H1 (cell line): ENCODE measurements at regions not wholly inside any gene's neighbourhood (a gene's known extent, or its start where the extent isn't known, plus 50 kb on each side); places are given as distances from the start of the nearest gene placed in this dataset.

Experiments used
- CTCF ChIA-PET: fragments of 300-600 bp; sonication (Branson Sonifier 250); formaldehyde crosslinking; loops from one replicate; lab custom pipeline; 2021; ENCODE audit not compliant: partially characterized antibody; lab: Charles Lee
- POLR2A ChIA-PET: fragments of 300-600 bp; sonication (Branson Sonifier 250); formaldehyde crosslinking; loops from one replicate; lab custom pipeline; 2021; ENCODE audit warnings: inconsistent platforms; ENCODE audit not compliant: partially characterized antibody; lab: Charles Lee
- DNase-seq, 2 experiments: peaks; one replicate each; pipeline versions ENCODE4 v3.0.0 to v3.0.0-alpha.2; 2010 to 2022; ENCODE audit warnings: low spot score in 2 of 2, low read depth in 1 of 2, mixed read lengths in 1 of 2
- FAIRE-seq: peaks from 2 replicates; lab custom pipeline; 2011; peaks lifted over from hg19 to GRCh38; lab: Jason Lieb, UNC
- H2AFZ ChIP-seq: 2 replicates; pipeline ENCODE4 v1.8.1; 2012; ENCODE audit warnings: low read length, inconsistent platforms
- H2AK5ac ChIP-seq: 2 replicates; pipeline ENCODE4 v1.6.1; 2013; ENCODE audit warnings: low read depth, low read length
- H2BK120ac ChIP-seq: replicated peaks from 2 replicates; pipeline ENCODE3; 2013; ENCODE audit warnings: low read depth, low read length, inconsistent platforms
- H2BK12ac ChIP-seq: 2 replicates; pipeline ENCODE4 v1.6.1; 2013; ENCODE audit warnings: low read depth, low read length
- H2BK15ac ChIP-seq: 2 replicates; pipeline ENCODE4 v1.6.1; 2013; ENCODE audit warnings: low read length
- H2BK20ac ChIP-seq: 2 replicates; pipeline ENCODE4 v1.6.1; 2013; ENCODE audit warnings: low read length
- H2BK5ac ChIP-seq: 2 replicates; pipeline ENCODE4 v1.6.1; 2013; ENCODE audit warnings: low read depth, low read length
- H3K14ac ChIP-seq: 2 replicates; pipeline ENCODE4 v1.6.1; 2013; ENCODE audit warnings: inconsistent platforms; ENCODE audit not compliant: insufficient read length
- H3K18ac ChIP-seq: 2 replicates; pipeline ENCODE4 v1.6.1; 2013; ENCODE audit warnings: low read length; ENCODE audit errors: extremely low read depth
- H3K23ac ChIP-seq: 2 replicates; pipeline ENCODE4 v1.6.1; 2013; ENCODE audit warnings: inconsistent platforms; ENCODE audit not compliant: insufficient read length
- H3K23me2 ChIP-seq: 2 replicates; pipeline ENCODE4 v1.6.1; 2013; ENCODE audit warnings: low read depth, low read length
- H3K27ac ChIP-seq: 2 replicates; pipeline ENCODE4 v1.6.1; 2011; ENCODE audit warnings: low read depth, low read length, inconsistent platforms
- H3K27me3 ChIP-seq, 4 experiments: replicated peaks in 1 of 4; 1 replicate in 1 of 4; 2 replicates in 3 of 4; pipeline versions ENCODE4 v1.6.1 to v1.8.1; 2011 to 2013; ENCODE audit warnings: low read length in 3 of 4, mild to moderate bottlenecking in 3 of 4, inconsistent platforms in 2 of 4, mixed read lengths in 2 of 4, moderate library complexity in 1 of 4; ENCODE audit not compliant: control insufficient read depth in 3 of 4, insufficient read depth in 3 of 4; ENCODE audit errors: extremely low read depth in 1 of 4
- H3K36me3 ChIP-seq, 4 experiments: 2 replicates each; pipeline versions ENCODE4 v1.6.1 to v1.8.1; 2011 to 2013; ENCODE audit warnings: mild to moderate bottlenecking in 4 of 4, low read length in 3 of 4, moderate library complexity in 2 of 4, control low read depth in 1 of 4, inconsistent platforms in 1 of 4; ENCODE audit not compliant: insufficient read depth in 4 of 4, control insufficient read depth in 2 of 4
- H3K4ac ChIP-seq: replicated peaks from 2 replicates; pipeline ENCODE3; 2013; ENCODE audit warnings: low read length, low read depth, mixed read lengths, inconsistent platforms; ENCODE audit not compliant: insufficient read length
- H3K4me1 ChIP-seq, 4 experiments: replicated peaks in 1 of 4; 1 replicate in 1 of 4; 2 replicates in 3 of 4; pipeline versions ENCODE4 v1.6.1 to v1.8.1; 2011 to 2013; ENCODE audit warnings: low read length in 3 of 4, inconsistent platforms in 2 of 4, mixed read lengths in 1 of 4; ENCODE audit not compliant: insufficient read depth in 4 of 4, control insufficient read depth in 3 of 4
- H3K4me2 ChIP-seq, 2 experiments: 2 replicates each; pipeline versions ENCODE4 v1.6.1 to v1.8.1; 2011 to 2013; ENCODE audit warnings: low read depth in 2 of 2, low read length in 2 of 2, control low read depth in 1 of 2, inconsistent platforms in 1 of 2, mild to moderate bottlenecking in 1 of 2; ENCODE audit not compliant: insufficient read depth in 1 of 2
- H3K4me3 ChIP-seq, 4 experiments: fragments of 200-600, 300-600 bp in 1 of 4; sonication (generic), shearing (Covaris generic), sonication (Bioruptor Twin) in 1 of 4; 2 replicates each; pipeline versions ENCODE4 v1.5.1 to v1.8.1; 2011 to 2016; ENCODE audit warnings: low read length in 4 of 4, low read depth in 3 of 4, control low read depth in 2 of 4, inconsistent platforms in 2 of 4, mild to moderate bottlenecking in 2 of 4, mixed read lengths in 1 of 4, moderate library complexity in 1 of 4; ENCODE audit not compliant: insufficient read depth in 2 of 4; ENCODE audit errors: extremely low read depth in 1 of 4
- H3K56ac ChIP-seq: replicated peaks from 2 replicates; pipeline ENCODE3; 2013; ENCODE audit warnings: low read depth, mild to moderate bottlenecking, mixed read lengths, low read length, inconsistent platforms; ENCODE audit not compliant: insufficient read length
- H3K79me1 ChIP-seq: 2 replicates; pipeline ENCODE4 v1.6.1; 2013; ENCODE audit warnings: low read depth, low read length, control low read depth
- H3K79me2 ChIP-seq, 2 experiments: 2 replicates each; pipeline versions ENCODE4 v1.6.1 to v1.8.1; 2012 to 2013; ENCODE audit warnings: low read length in 2 of 2, mild to moderate bottlenecking in 2 of 2, inconsistent platforms in 1 of 2; ENCODE audit not compliant: insufficient read depth in 2 of 2, control insufficient read depth in 1 of 2
- H3K9ac ChIP-seq, 4 experiments: replicated peaks in 1 of 4; 1 replicate in 1 of 4; 2 replicates in 3 of 4; pipeline versions ENCODE4 v1.6.1 to v1.8.1; 2011 to 2013; ENCODE audit warnings: low read depth in 3 of 4, low read length in 3 of 4, control low read depth in 2 of 4, mild to moderate bottlenecking in 2 of 4, moderate library complexity in 2 of 4, inconsistent platforms in 1 of 4; ENCODE audit errors: extremely low read depth in 1 of 4
- H3K9me3 ChIP-seq, 2 experiments: 2 replicates each; pipeline versions ENCODE4 v1.6.1 to v1.8.1; 2012 to 2013; ENCODE audit warnings: mild to moderate bottlenecking in 2 of 2, moderate library complexity in 2 of 2, control low read depth in 1 of 2, inconsistent platforms in 1 of 2, low read depth in 1 of 2, low read length in 1 of 2, mixed read lengths in 1 of 2; ENCODE audit not compliant: insufficient read depth in 2 of 2
- H4K20me1 ChIP-seq, 2 experiments: replicated peaks in 1 of 2; 2 replicates each; pipeline versions ENCODE3 to v1.8.1; 2011 to 2013; ENCODE audit warnings: inconsistent platforms in 2 of 2, low read length in 2 of 2, mild to moderate bottlenecking in 1 of 2; ENCODE audit not compliant: insufficient read depth in 2 of 2, control insufficient read depth in 1 of 2
- H4K5ac ChIP-seq: 2 replicates; pipeline ENCODE4 v1.6.1; 2013; ENCODE audit warnings: low read length, low read depth, mixed read lengths, inconsistent platforms; ENCODE audit not compliant: insufficient read length
- H4K8ac ChIP-seq: 2 replicates; pipeline ENCODE4 v1.8.0; 2013; ENCODE audit warnings: mild to moderate bottlenecking, moderate library complexity, low read length, inconsistent platforms; ENCODE audit not compliant: insufficient read depth; ENCODE audit errors: extremely low read depth
- H4K91ac ChIP-seq: replicated peaks from 2 replicates; pipeline ENCODE3; 2013; ENCODE audit warnings: low read length, mixed read lengths, inconsistent platforms; ENCODE audit not compliant: insufficient read length
- CBX8 ChIP-seq: fragments of 300-800, 300-1000 bp; sonication (generic); IDR thresholded peaks from 2 replicates; pipeline ENCODE4 v1.7.1; 2016; ENCODE audit warnings: low read depth, low read length, borderline replicate concordance
- EP300 ChIP-seq, 2 experiments: IDR thresholded peaks; 1 replicate in 1 of 2; 2 replicates in 1 of 2; pipeline ENCODE4 v1.6.1; 2011 to 2012; ENCODE audit warnings: low read depth in 2 of 2, low read length in 2 of 2, mild to moderate bottlenecking in 2 of 2, borderline replicate concordance in 1 of 2, inconsistent platforms in 1 of 2, moderate library complexity in 1 of 2
- KDM5A ChIP-seq: fragments of 200-600 bp; IDR thresholded peaks from 2 replicates; pipeline ENCODE4 v1.7.1; 2012; ENCODE audit warnings: mild to moderate bottlenecking, low read length, inconsistent platforms, mixed read lengths
- NRF1 ChIP-seq: IDR thresholded peaks from 2 replicates; pipeline ENCODE4 v1.6.1; 2011; ENCODE audit warnings: mild to moderate bottlenecking, low read depth, low read length, improper control_type of control experiment
- POLR2A ChIP-seq, 2 experiments: IDR thresholded peaks; 1 replicate in 1 of 2; 2 replicates in 1 of 2; pipeline ENCODE4 v1.6.1; 2011; ENCODE audit warnings: low read depth in 2 of 2, low read length in 2 of 2, mild to moderate bottlenecking in 2 of 2; ENCODE audit errors: control extremely low read depth in 1 of 2
- RNF2 ChIP-seq: fragments of 200-900, 300-1000 bp; sonication (generic); IDR thresholded peaks from 2 replicates; pipeline ENCODE4 v1.7.1; 2016; ENCODE audit warnings: borderline replicate concordance, low read depth, mild to moderate bottlenecking, antibody characterized with exemption, low read length; ENCODE audit not compliant: poor library complexity, severe bottlenecking; ENCODE audit errors: missing control alignments
- SAP30 ChIP-seq: fragments of 300-600 bp; sonication (generic); IDR thresholded peaks from 2 replicates; pipeline ENCODE4 v1.7.1; 2012; ENCODE audit warnings: low read length, moderate library complexity, mild to moderate bottlenecking, inconsistent platforms; ENCODE audit not compliant: insufficient read depth, insufficient replicate concordance
- SIRT6 ChIP-seq: IDR thresholded peaks from one replicate; pipeline ENCODE4 v1.7.1; 2012; ENCODE audit warnings: low read length, inconsistent platforms
- SIX5 ChIP-seq: IDR thresholded peaks from 2 replicates; pipeline ENCODE4 v1.6.1; 2011; ENCODE audit warnings: mild to moderate bottlenecking, low read depth, low read length
- SUZ12 ChIP-seq: fragments of 200-600 bp; sonication (generic); IDR thresholded peaks from 2 replicates; pipeline ENCODE4 v1.6.1; 2012; ENCODE audit warnings: mild to moderate bottlenecking, inconsistent platforms, low read length, moderate library complexity, mixed read lengths
- TAF7 ChIP-seq: optimal IDR thresholded peaks from 2 replicates; pipeline ENCODE3; 2011; ENCODE audit warnings: low read depth, mild to moderate bottlenecking, inconsistent platforms, low read length, moderate library complexity, borderline replicate concordance
- TBP ChIP-seq: IDR thresholded peaks from 2 replicates; pipeline ENCODE4 v1.6.1; 2011; ENCODE audit warnings: low read depth, low read length, improper control_type of control experiment
- ZNF274 ChIP-seq: IDR thresholded peaks from 2 replicates; pipeline ENCODE4 v1.7.0; 2012; ENCODE audit warnings: low read length, borderline replicate concordance; ENCODE audit errors: extremely low read depth
- WGBS, 2 experiments: shearing (Covaris generic) in 1 of 2; methylation state at CpG; one replicate each; pipeline versions ENCODE4 v1.1.6 to v1.1.7; 2013 to 2015; ENCODE audit warnings: low lambda C conversion rate in 2 of 2, mixed read lengths in 2 of 2, inconsistent platforms in 1 of 2, low coverage in 1 of 2, missing lambda C conversion rate in 1 of 2; ENCODE audit not compliant: insufficient replicate concordance in 2 of 2, insufficient coverage in 1 of 2, insufficient read length in 1 of 2; ENCODE audit errors: extremely low coverage in 1 of 2, missing lambda C conversion rate in 1 of 2; 5-methylcytosine and 5-hydroxymethylcytosine counted together
- TF ChIP-seq, protein P1 (sequence below): IDR thresholded peaks from 2 replicates; pipeline ENCODE4 v1.6.1; 2011; ENCODE audit warnings: low read depth, mild to moderate bottlenecking, low read length; ENCODE audit not compliant: insufficient read depth

DNA sequence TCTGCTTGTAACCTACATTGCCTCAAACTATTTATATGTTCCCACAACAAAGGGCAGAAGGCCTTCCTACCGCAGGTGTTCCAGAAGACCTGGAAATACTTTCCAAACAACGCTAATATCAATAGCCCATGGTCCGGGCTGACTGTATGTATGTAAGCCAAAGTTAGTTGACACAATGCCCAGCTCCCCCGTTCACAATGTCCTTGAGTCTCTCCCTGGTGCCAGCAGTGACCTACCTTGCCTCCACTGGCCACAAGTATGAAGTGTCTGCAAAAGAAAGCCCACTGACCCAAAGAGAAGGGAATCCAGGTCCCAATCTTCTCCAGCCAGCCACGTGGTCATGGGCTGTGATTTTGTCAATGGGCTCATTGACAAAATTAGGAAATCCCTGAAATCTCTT, 118.6 kb downstream of the DLEU7 start:
- Histone ChIP-seq H3K79me1 (no peaks in the 10 kb centered on the region), H2BK120ac (no peak overlapping the region), H3K4me1 (no peaks in the 10 kb centered on the region), H3K4me2 (no peak overlapping the region), H3K18ac (no peak overlapping the region), H4K5ac (no peak overlapping the region)
- no peak for DNase-seq
- CTCF ChIA-PET = interaction anchor here (0.6 kb wide), 1 partner anchor 167 kb away, joined by 4 read pairs; no protein-coding TSS in a partner anchor
- TF ChIP-seq CBX8 (no peak), NRF1 (no peak), KDM5A (no peak), SIX5 (no peak), TAF7 (no peak), SUZ12 (no peak), RNF2 (no peak), SAP30 (no peak), EP300 (IDR thresholded peaks at IDR 0.05; ENCODE audit: borderline replicate concordance in 1 of 2, low read depth in 2 of 2, low read length in 2 of 2) (no peak), TBP (no peak), SIRT6 (no peak), POLR2A (IDR thresholded peaks at IDR 0.05; ENCODE audit: control extremely low read depth in 1 of 2, low read depth in 2 of 2, low read length in 2 of 2) (no peak), ZNF274 (no peak)
- TF ChIP-seq, protein P1, sequence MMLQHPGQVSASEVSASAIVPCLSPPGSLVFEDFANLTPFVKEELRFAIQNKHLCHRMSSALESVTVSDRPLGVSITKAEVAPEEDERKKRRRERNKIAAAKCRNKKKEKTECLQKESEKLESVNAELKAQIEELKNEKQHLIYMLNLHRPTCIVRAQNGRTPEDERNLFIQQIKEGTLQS = no peak
- TF ChIP-seq, all 59 proteins: peak for 0
- H3K27me3 ChIP-seq = no peaks in the 10 kb centered on the region
- H3K27ac ChIP-seq = no peak overlapping the region
- no peak overlapping the region for H3K4ac ChIP-seq
- no peaks in the 10 kb centered on the region for H3K23me2 ChIP-seq
- FAIRE-seq = no peak
- H3K79me2 ChIP-seq = no peaks in the 10 kb centered on the region
- H4K91ac ChIP-seq = no peak overlapping the region
- H2BK5ac ChIP-seq = no peak overlapping the region
- no peak overlapping the region for H2AFZ ChIP-seq
- POLR2A ChIA-PET = no interaction called here
- no peak overlapping the region for H2BK20ac ChIP-seq
- H3K9me3 ChIP-seq = no peaks in the 10 kb centered on the region
- H3K14ac ChIP-seq = no peak overlapping the region
- no peak overlapping the region for H4K8ac ChIP-seq
- no peak overlapping the region for H3K4me3 ChIP-seq
- 81% methylated on average over 5 of the region's 5 CpGs; no CpG with 5 or more reads in 1 of the 2 experiments for WGBS, 2 experiments
- H3K23ac ChIP-seq = no peak overlapping the region
- H3K56ac ChIP-seq = no peak overlapping the region
- no peak overlapping the region for H2AK5ac ChIP-seq
- no peak overlapping the region for H2BK12ac ChIP-seq
- H3K9ac ChIP-seq = no peak overlapping the region
- H2BK15ac ChIP-seq = no peak overlapping the region
- no peaks in the 10 kb centered on the region for H4K20me1 ChIP-seq
- no peaks in the 10 kb centered on the region for H3K36me3 ChIP-seq
